Stimulated activated CD4-positive, alpha-beta T cell treated with anti-CD3 and anti-CD28 coated beads, Interleukin-12 subunit alpha, Interleukin-12 subunit beta, amount 100 ng/mL, for 24 hours (primary cell): ENCODE measurements at regions not wholly inside any gene's neighbourhood (a gene's known extent, or its start where the extent isn't known, plus 50 kb on each side); places are given as distances from the start of the nearest gene placed in this dataset.
"Not testable (repeated sequence)": the region's sequence is repeated elsewhere in the genome, so short reads cannot be mapped to it uniquely, and the experiment has no call there.

Experiments used
- DNase-seq, 2 experiments: peaks; one replicate each; pipeline ENCODE4 v3.0.0-alpha.2; 2020; ENCODE audit warnings: low read depth in 2 of 2

GRCh38 chr1:157368941-157369340 is 183.4 kb downstream of the FCRL5 start:
- DNase-seq = not testable (repeated sequence)

- DNase-seq = no peak
These were observed 184.0 kb downstream of the FCRL5 start for GRCh38 chr1:157368363-157368762.

- no peak for DNase-seq
These were observed 184.4 kb downstream of the FCRL5 start for GRCh38 chr1:157367870-157368269.

GRCh38 chr1:157367091-157367739 is 185.1 kb downstream of the FCRL5 start:
- no peak for DNase-seq

GRCh38 chr1:157364612-157365011 is 187.7 kb downstream of the FCRL5 start:
- DNase-seq = no peak

GRCh38 chr1:157363660-157364140 is 188.6 kb downstream of the FCRL5 start:
- DNase-seq = no peak

GRCh38 chr1:157360023-157360390 is 192.3 kb downstream of the FCRL5 start:
- DNase-seq = no peak

- DNase-seq = no peak
These were observed 192.8 kb downstream of the FCRL5 start for GRCh38 chr1:157359314-157360022.

GRCh38 chr1:157357111-157357510 is 195.2 kb downstream of the FCRL5 start:
- no peak for DNase-seq

- no peak for DNase-seq
These were observed 195.7 kb downstream of the FCRL5 start for GRCh38 chr1:157356601-157357000.

- DNase-seq = no peak
These were observed 198.8 kb downstream of the FCRL5 start for GRCh38 chr1:157353546-157353945.

GRCh38 chr1:157352817-157353408 is 199.4 kb downstream of the FCRL5 start:
- no peak for DNase-seq

GRCh38 chr1:157352216-157352615 is 200.1 kb downstream of the FCRL5 start:
- no peak for DNase-seq

GRCh38 chr1:157351800-157352199 is 200.5 kb downstream of the FCRL5 start:
- DNase-seq = not testable (repeated sequence)

GRCh38 chr1:157348538-157349480 is 203.5 kb downstream of the FCRL5 start:
- no peak for DNase-seq

- no peak for DNase-seq
These were observed 204.8 kb downstream of the FCRL5 start for GRCh38 chr1:157347506-157347905.

- not testable (repeated sequence) for DNase-seq
These were observed 199.6 kb upstream of the ETV3 start for GRCh38 chr1:157337785-157338184.

- no peak for DNase-seq
These were observed 196.9 kb upstream of the ETV3 start for GRCh38 chr1:157335056-157335455.

- DNase-seq = no peak
These were observed 195.8 kb upstream of the ETV3 start for GRCh38 chr1:157334041-157334440.

- not testable (repeated sequence) for DNase-seq
These were observed 192.0 kb upstream of the ETV3 start for GRCh38 chr1:157330177-157330576.

GRCh38 chr1:157328120-157328519 is 189.9 kb upstream of the ETV3 start:
- DNase-seq = not testable (repeated sequence)
